ENCODE measurements at regions not wholly inside any gene's neighbourhood (a gene's known extent, or its start where the extent isn't known, plus 50 kb on each side); places are given as distances from the start of the nearest gene placed in this dataset.

GRCh38 chr5:142206801-142207200, 98.2 kb downstream of the NDFIP1 start:
- TF ChIP-seq PPARA (CRISPR knock-in tag; IDR thresholded peaks at IDR 0.05; ENCODE audit: borderline replicate concordance) (no peak), PATZ1 (CRISPR knock-in tag; IDR thresholded peaks at IDR 0.05; ENCODE audit: borderline replicate concordance) (no peak), ZFP3 (CRISPR knock-in tag; IDR thresholded peaks at IDR 0.05) (no peak), ZNF70 (CRISPR knock-in tag; IDR thresholded peaks at IDR 0.05) (no peak), ZNF565 (CRISPR knock-in tag; conservative IDR thresholded peaks at IDR 0.05; ENCODE audit: low read depth) (no peak), OSR1 (CRISPR knock-in tag; IDR thresholded peaks at IDR 0.05) (no peak), TSHZ2 (CRISPR knock-in tag; IDR thresholded peaks at IDR 0.05) (no peak), GLIS3 (CRISPR knock-in tag; IDR thresholded peaks at IDR 0.05) (no peak), CSRNP3 (CRISPR knock-in tag; IDR thresholded peaks at IDR 0.05) (no peak)

Measured in SK-N-SH treated with all-trans-retinoic acid at 6 μM for 48 hours (cell line).